Thoracic aorta (tissue), 2 donors: ENCODE measurements at regions not wholly inside any gene's neighbourhood (a gene's known extent, or its start where the extent isn't known, plus 50 kb on each side); places are given as distances from the start of the nearest gene placed in this dataset.
"Not testable (repeated sequence)": the region's sequence is repeated elsewhere in the genome, so short reads cannot be mapped to it uniquely, and the experiment has no call there.

ENCODE experiments used
- ATAC-seq: fragments of 150-250 bp; one replicate; pipeline ENCODE4 v1.8.0; 2017; ENCODE audit warnings: low read depth; ENCODE audit not compliant: insufficient number of reproducible peaks, low FRiP score
- DNase-seq: peaks from one replicate; pipeline ENCODE4 v3.0.0-alpha.2; 2020; ENCODE audit warnings: low spot score
- H3K27ac ChIP-seq, 2 donors: fragments of 200-600 bp; sonication (generic); 1 replicate in 1 of 2; 2 replicates in 1 of 2; pipeline ENCODE4 v1.5.1; 2016; ENCODE audit warnings: mild to moderate bottlenecking in 2 of 2, moderate library complexity in 2 of 2
- H3K27me3 ChIP-seq: fragments of 200-600 bp; sonication (generic); replicated peaks from 2 replicates; pipeline ENCODE4 v1.6.0; 2016; ENCODE audit warnings: mild to moderate bottlenecking; ENCODE audit not compliant: insufficient read depth
- H3K36me3 ChIP-seq: fragments of 200-600 bp; sonication (generic); one replicate; pipeline ENCODE4 v1.5.1; 2016
- H3K4me1 ChIP-seq, 2 donors: fragments of 200-600 bp; sonication (generic); 1 replicate in 1 of 2; 2 replicates in 1 of 2; pipeline versions ENCODE4 v1.5.1 to v1.6.0; 2016; ENCODE audit warnings: low read depth in 2 of 2, mild to moderate bottlenecking in 1 of 2; ENCODE audit not compliant: control insufficient read depth in 1 of 2
- H3K4me3 ChIP-seq: fragments of 200-600 bp; sonication (generic); 2 replicates; pipeline ENCODE4 v1.5.1; 2016; ENCODE audit warnings: mild to moderate bottlenecking
- H3K9me3 ChIP-seq: fragments of 200-600 bp; sonication (generic); 2 replicates; pipeline ENCODE4 v1.5.1; 2016
- CTCF ChIP-seq: fragments of 200-600 bp; sonication (generic); IDR thresholded peaks from one replicate; pipeline ENCODE4 v1.5.1; 2019; ENCODE audit warnings: antibody characterized with exemption

GRCh38 chr5:92627186-92627585 lies 953.8 kb downstream of the NR2F1-AS1 start:
- no peak overlapping the region for H3K27ac ChIP-seq
- DNase-seq (no peak), ATAC-seq (no peak)
- no peaks in the 10 kb centered on the region for H3K4me1 ChIP-seq
- H3K9me3 ChIP-seq, result no peaks in the 10 kb centered on the region
- no peak for TF ChIP-seq CTCF
- H3K27me3 ChIP-seq, result no peaks in the 10 kb centered on the region
- H3K4me3 ChIP-seq, result no peak overlapping the region
- no peaks in the 10 kb centered on the region for H3K36me3 ChIP-seq

- Histone ChIP-seq H3K4me1 (no peaks in the 10 kb centered on the region), H3K27ac (no peak overlapping the region), H3K4me3 (no peak overlapping the region), H3K27me3 (no peaks in the 10 kb centered on the region), H3K36me3 (no peaks in the 10 kb centered on the region), H3K9me3 (no peaks in the 10 kb centered on the region)
- TF ChIP-seq CTCF, result no peak
- DNase-seq, result no peak
- no peak for ATAC-seq
Observed at GRCh38 chr5:92616085-92616484, 964.9 kb downstream of the NR2F1-AS1 start.

- Histone ChIP-seq H3K4me1 (no peaks in the 10 kb centered on the region), H3K36me3 (no peaks in the 10 kb centered on the region), H3K27ac (no peak overlapping the region), H3K4me3 (no peak overlapping the region), H3K9me3 (no peaks in the 10 kb centered on the region), H3K27me3 (no peaks in the 10 kb centered on the region)
- TF ChIP-seq CTCF, result no peak
- no peak for DNase-seq
- ATAC-seq, result no peak
Observed at GRCh38 chr5:92613546-92613945, 967.5 kb downstream of the NR2F1-AS1 start.

GRCh38 chr5:92610435-92610834 lies 970.6 kb downstream of the NR2F1-AS1 start:
- not testable (repeated sequence) for H3K27ac ChIP-seq, H3K36me3 ChIP-seq, ATAC-seq, H3K4me1 ChIP-seq, H3K9me3 ChIP-seq, H3K4me3 ChIP-seq, H3K27me3 ChIP-seq, DNase-seq

- Histone ChIP-seq H3K4me3 (no peak overlapping the region), H3K27me3 (no peaks in the 10 kb centered on the region), H3K36me3 (no peaks in the 10 kb centered on the region), H3K4me1 (no peaks in the 10 kb centered on the region), H3K27ac (no peak overlapping the region), H3K9me3 (no peaks in the 10 kb centered on the region)
- TF ChIP-seq CTCF, result no peak
- no peak for DNase-seq
- no peak for ATAC-seq
Observed at GRCh38 chr5:92605591-92605990, 975.4 kb downstream of the NR2F1-AS1 start.

- Histone ChIP-seq H3K9me3 (no peaks in the 10 kb centered on the region), H3K27ac (no peak overlapping the region), H3K4me1 (no peaks in the 10 kb centered on the region), H3K4me3 (no peak overlapping the region), H3K36me3 (no peaks in the 10 kb centered on the region), H3K27me3 (no peaks in the 10 kb centered on the region)
- DNase-seq (no peak), ATAC-seq (no peak)
- TF ChIP-seq CTCF, result no peak
Observed at GRCh38 chr5:92599217-92599810, 981.7 kb downstream of the NR2F1-AS1 start.
